GM18867 (cell line): ENCODE measurements at regions not wholly inside any gene's neighbourhood (a gene's known extent, or its start where the extent isn't known, plus 50 kb on each side); places are given as distances from the start of the nearest gene placed in this dataset.
"Not testable (repeated sequence)": the region's sequence is repeated elsewhere in the genome, so short reads cannot be mapped to it uniquely, and the experiment has no call there.

Experiments used
- ATAC-seq: cut with Tn5 transposase; IDR thresholded peaks from one replicate; pipeline ENCODE4 v1.9.1; 2021; ENCODE audit warnings: mild to moderate bottlenecking, moderate library complexity; ENCODE audit not compliant: unreplicated experiment

GRCh38 chr7:50920031-50920635 lies 137.4 kb upstream of the GRB10 start:
- ATAC-seq, result no peak

- no peak for ATAC-seq
These were observed 132.9 kb upstream of the GRB10 start for GRCh38 chr7:50915621-50916020.

GRCh38 chr7:50914460-50914859 lies 131.8 kb upstream of the GRB10 start:
- ATAC-seq, result no peak

GRCh38 chr7:50908628-50909290 lies 126.1 kb upstream of the GRB10 start:
- no peak for ATAC-seq

GRCh38 chr7:50898604-50899477 lies 116.1 kb upstream of the GRB10 start:
- not testable (repeated sequence) for ATAC-seq

- not testable (repeated sequence) for ATAC-seq
These were observed 104.4 kb upstream of the GRB10 start for GRCh38 chr7:50887061-50887460.

- no peak for ATAC-seq
These were observed 89.7 kb upstream of the GRB10 start for GRCh38 chr7:50872437-50872836.

GRCh38 chr7:50869108-50869725 lies 86.5 kb upstream of the GRB10 start:
- no peak for ATAC-seq

GRCh38 chr7:50868426-50869100 lies 85.9 kb upstream of the GRB10 start:
- ATAC-seq, result no peak

GRCh38 chr7:50867034-50867356 lies 84.3 kb upstream of the GRB10 start:
- ATAC-seq, result no peak

GRCh38 chr7:50866343-50867033 lies 83.8 kb upstream of the GRB10 start:
- ATAC-seq, result no peak

GRCh38 chr7:50865450-50865849 lies 82.8 kb upstream of the GRB10 start:
- ATAC-seq, result no peak

- no peak for ATAC-seq
These were observed 82.0 kb upstream of the GRB10 start for GRCh38 chr7:50864694-50865093.

GRCh38 chr7:50863053-50863452 lies 80.4 kb upstream of the GRB10 start:
- ATAC-seq, result no peak

- no peak for ATAC-seq
These were observed 79.6 kb upstream of the GRB10 start for GRCh38 chr7:50862302-50862701.

GRCh38 chr7:50860598-50860997 lies 77.9 kb upstream of the GRB10 start:
- ATAC-seq, result no peak

GRCh38 chr7:50860174-50860573 lies 77.5 kb upstream of the GRB10 start:
- no peak for ATAC-seq

- ATAC-seq, result no peak
These were observed 76.0 kb upstream of the GRB10 start for GRCh38 chr7:50858528-50859245.

GRCh38 chr7:50857804-50858489 lies 75.3 kb upstream of the GRB10 start:
- no peak for ATAC-seq
